Lower leg skin (tissue), 3 donors: ENCODE measurements at regions not wholly inside any gene's neighbourhood (a gene's known extent, or its start where the extent isn't known, plus 50 kb on each side); places are given as distances from the start of the nearest gene placed in this dataset.

Source experiments
- CTCF ChIP-seq, 3 donors: fragments of 450-650 bp; IDR thresholded peaks; one replicate each; pipeline ENCODE4 v1.5.1; 2016; ENCODE audit warnings: antibody characterized with exemption in 3 of 3, mild to moderate bottlenecking in 3 of 3, moderate library complexity in 2 of 3
- POLR2A ChIP-seq, 2 donors: fragments of 450-650 bp; IDR thresholded peaks; one replicate each; pipeline ENCODE4 v1.6.1; 2016 to 2017; ENCODE audit warnings: antibody characterized with exemption in 2 of 2, mild to moderate bottlenecking in 1 of 2, moderate library complexity in 1 of 2

DNA sequence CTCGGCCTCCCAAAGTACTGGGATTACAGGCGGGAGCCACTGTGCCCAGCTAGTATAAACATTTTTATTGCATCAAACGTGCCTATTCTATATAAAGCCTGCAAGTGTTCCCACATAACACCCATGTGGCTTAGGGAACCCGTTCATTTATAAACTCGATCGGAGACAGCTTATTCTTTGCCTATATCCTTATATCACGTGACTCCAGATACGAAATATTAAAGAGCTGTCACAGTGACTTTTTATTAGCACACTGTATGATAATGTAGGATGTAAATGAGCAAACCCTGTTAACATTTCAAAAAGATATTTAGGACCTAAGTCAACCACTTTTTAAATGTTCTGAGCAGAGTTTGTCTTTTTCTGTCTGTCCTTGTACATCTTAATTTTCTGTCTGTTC is 642.9 kb upstream of the ADARB2 start:
- TF ChIP-seq CTCF (IDR thresholded peaks at IDR 0.05) (no peak), POLR2A (IDR thresholded peaks at IDR 0.05) (no peak)
